ENCODE measurements at regions not wholly inside any gene's neighbourhood (a gene's known extent, or its start where the extent isn't known, plus 50 kb on each side); places are given as distances from the start of the nearest gene placed in this dataset.

DNA sequence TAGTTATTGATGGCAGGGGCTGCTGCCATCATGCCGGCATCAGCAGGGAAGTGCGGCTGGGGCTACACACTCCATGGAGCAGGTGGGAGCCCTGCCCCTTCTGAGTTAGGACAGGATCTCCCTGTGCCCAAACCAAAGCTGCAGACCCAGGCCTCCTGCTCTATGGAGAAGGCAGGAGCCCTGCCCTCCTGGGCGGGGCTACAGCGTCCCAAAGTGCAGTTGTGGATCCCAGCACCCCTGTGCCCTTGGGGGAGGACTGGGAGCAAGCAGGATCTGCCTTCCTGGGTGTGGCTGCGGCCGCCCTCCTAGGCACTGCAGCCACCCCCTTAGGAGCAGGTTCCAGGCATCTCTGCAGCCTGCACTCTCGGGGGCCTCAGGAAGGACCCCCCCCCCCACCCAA lies 1392.4 kb upstream of the SLC39A10 start:
- TF ChIP-seq, protein P1, sequence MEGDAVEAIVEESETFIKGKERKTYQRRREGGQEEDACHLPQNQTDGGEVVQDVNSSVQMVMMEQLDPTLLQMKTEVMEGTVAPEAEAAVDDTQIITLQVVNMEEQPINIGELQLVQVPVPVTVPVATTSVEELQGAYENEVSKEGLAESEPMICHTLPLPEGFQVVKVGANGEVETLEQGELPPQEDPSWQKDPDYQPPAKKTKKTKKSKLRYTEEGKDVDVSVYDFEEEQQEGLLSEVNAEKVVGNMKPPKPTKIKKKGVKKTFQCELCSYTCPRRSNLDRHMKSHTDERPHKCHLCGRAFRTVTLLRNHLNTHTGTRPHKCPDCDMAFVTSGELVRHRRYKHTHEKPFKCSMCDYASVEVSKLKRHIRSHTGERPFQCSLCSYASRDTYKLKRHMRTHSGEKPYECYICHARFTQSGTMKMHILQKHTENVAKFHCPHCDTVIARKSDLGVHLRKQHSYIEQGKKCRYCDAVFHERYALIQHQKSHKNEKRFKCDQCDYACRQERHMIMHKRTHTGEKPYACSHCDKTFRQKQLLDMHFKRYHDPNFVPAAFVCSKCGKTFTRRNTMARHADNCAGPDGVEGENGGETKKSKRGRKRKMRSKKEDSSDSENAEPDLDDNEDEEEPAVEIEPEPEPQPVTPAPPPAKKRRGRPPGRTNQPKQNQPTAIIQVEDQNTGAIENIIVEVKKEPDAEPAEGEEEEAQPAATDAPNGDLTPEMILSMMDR (IDR thresholded peaks at IDR 0.05): no peak
- no peak for TF ChIP-seq POLR2A (IDR thresholded peaks at IDR 0.05)

All from stomach (tissue), 4 donors.